ENCODE measurements at regions not wholly inside any gene's neighbourhood (a gene's known extent, or its start where the extent isn't known, plus 50 kb on each side); places are given as distances from the start of the nearest gene placed in this dataset.

- Histone ChIP-seq H3K27ac (ENCODE audit: low read depth in 1 of 2, low read length in 2 of 2) (no peak overlapping the region), H3K4me3 (replicated peaks in 1 of 3; ENCODE audit: low read depth in 2 of 3, low read length in 3 of 3) (no peak overlapping the region), H3K4me1 (ENCODE audit: control insufficient read depth in 1 of 2, insufficient read depth in 2 of 2, low read length in 2 of 2) (no peaks in the 10 kb centered on the region), H2AFZ (ENCODE audit: insufficient read depth, low read depth, low read length, poor library complexity, severe bottlenecking) (no peak overlapping the region), H3K36me3 (replicated peaks in 1 of 2; ENCODE audit: control insufficient read depth in 1 of 2, insufficient read depth in 2 of 2, low read length in 2 of 2) (no peaks in the 10 kb centered on the region), H3K9ac (ENCODE audit: insufficient read depth, low read length, poor library complexity, severe bottlenecking) (no peak overlapping the region), H3K79me2 (ENCODE audit: insufficient read depth, low read length) (no peaks in the 10 kb centered on the region), H4K20me1 (ENCODE audit: insufficient read depth, low read length) (no peaks in the 10 kb centered on the region), H3K4me2 (replicated peaks; ENCODE audit: extremely low read depth, low read length, poor library complexity, severe bottlenecking) (no peak overlapping the region), H3K9me3 (replicated peaks in 1 of 2; ENCODE audit: control insufficient read depth in 1 of 2, insufficient read depth in 1 of 2, low read length in 2 of 2) (no peaks in the 10 kb centered on the region), H3K27me3 (ENCODE audit: control insufficient read depth in 2 of 2, insufficient read depth in 2 of 2, low read length in 2 of 2) (no peaks in the 10 kb centered on the region)
- no peak for DNase-seq
- peaks cover 0 to 2% (median 0%) of the 10 kb centered on the region in 7 donors for H3K9me3 Mint-ChIP-seq
- H3K36me3 Mint-ChIP-seq: no peaks in the 10 kb centered on the region
- H3K4me3 Mint-ChIP-seq: no peak overlapping the region
- no peaks in the 10 kb centered on the region for H3K4me1 Mint-ChIP-seq
- WGBS (ENCODE audit: insufficient coverage): no CpG with 5 or more reads among the region's 4 CpGs
- H3K27ac Mint-ChIP-seq: no peak overlapping the region
- intact Hi-C loops (cut with micrococcal nuclease): no loop called here
- TF ChIP-seq, protein P1, sequence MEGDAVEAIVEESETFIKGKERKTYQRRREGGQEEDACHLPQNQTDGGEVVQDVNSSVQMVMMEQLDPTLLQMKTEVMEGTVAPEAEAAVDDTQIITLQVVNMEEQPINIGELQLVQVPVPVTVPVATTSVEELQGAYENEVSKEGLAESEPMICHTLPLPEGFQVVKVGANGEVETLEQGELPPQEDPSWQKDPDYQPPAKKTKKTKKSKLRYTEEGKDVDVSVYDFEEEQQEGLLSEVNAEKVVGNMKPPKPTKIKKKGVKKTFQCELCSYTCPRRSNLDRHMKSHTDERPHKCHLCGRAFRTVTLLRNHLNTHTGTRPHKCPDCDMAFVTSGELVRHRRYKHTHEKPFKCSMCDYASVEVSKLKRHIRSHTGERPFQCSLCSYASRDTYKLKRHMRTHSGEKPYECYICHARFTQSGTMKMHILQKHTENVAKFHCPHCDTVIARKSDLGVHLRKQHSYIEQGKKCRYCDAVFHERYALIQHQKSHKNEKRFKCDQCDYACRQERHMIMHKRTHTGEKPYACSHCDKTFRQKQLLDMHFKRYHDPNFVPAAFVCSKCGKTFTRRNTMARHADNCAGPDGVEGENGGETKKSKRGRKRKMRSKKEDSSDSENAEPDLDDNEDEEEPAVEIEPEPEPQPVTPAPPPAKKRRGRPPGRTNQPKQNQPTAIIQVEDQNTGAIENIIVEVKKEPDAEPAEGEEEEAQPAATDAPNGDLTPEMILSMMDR (IDR thresholded peaks at IDR 0.05): no peak
- H3K27me3 Mint-ChIP-seq (ENCODE audit: low read depth in 3 of 3): peaks cover 3 to 10% (median 3%) of the 10 kb centered on the region in 3 donors
Observed at GRCh38 chr20:22438926-22439325, 145.4 kb downstream of the FOXA2 start.

DNA sequence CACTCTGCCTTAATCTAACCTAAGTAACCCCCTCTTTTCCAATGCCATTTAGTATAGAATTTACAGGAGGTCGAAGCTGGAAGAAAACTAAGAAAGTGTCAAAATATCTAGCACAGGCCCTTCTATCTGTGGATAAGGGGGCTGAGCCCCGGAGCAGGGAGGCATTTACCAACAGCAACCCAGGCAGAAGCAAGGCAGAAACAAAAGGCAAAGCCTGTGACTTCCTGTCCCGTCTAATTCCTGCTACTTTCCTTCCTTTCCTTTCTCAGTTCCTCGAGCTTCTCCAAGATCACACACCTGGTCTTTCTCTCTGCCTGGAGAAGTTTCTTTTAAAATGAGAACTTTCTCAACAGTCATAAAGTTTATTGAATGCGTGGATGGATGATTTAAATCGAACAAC is 146.0 kb downstream of the FOXA2 start:
- H4K20me1 ChIP-seq (ENCODE audit: insufficient read depth, low read length): no peaks in the 10 kb centered on the region
- no peaks in the 10 kb centered on the region for H3K27me3 ChIP-seq (ENCODE audit: control insufficient read depth in 2 of 2, insufficient read depth in 2 of 2, low read length in 2 of 2)
- Mint-ChIP-seq H3K27me3 (ENCODE audit: low read depth in 3 of 3) (peaks cover 3 to 8% (median 3%) of the 10 kb centered on the region in 3 donors), H3K9me3 (peaks cover 0 to 2% (median 0%) of the 10 kb centered on the region in 7 donors), H3K27ac (no peak overlapping the region), H3K36me3 (no peaks in the 10 kb centered on the region), H3K4me3 (no peak overlapping the region), H3K4me1 (no peaks in the 10 kb centered on the region)
- H3K4me3 ChIP-seq (replicated peaks in 1 of 3; ENCODE audit: low read depth in 2 of 3, low read length in 3 of 3): no peak overlapping the region
- no peaks in the 10 kb centered on the region for H3K4me1 ChIP-seq (ENCODE audit: control insufficient read depth in 1 of 2, insufficient read depth in 2 of 2, low read length in 2 of 2)
- no peak overlapping the region for H2AFZ ChIP-seq (ENCODE audit: insufficient read depth, low read depth, low read length, poor library complexity, severe bottlenecking)
- no peak overlapping the region for H3K27ac ChIP-seq (ENCODE audit: low read depth in 1 of 2, low read length in 2 of 2)
- H3K79me2 ChIP-seq (ENCODE audit: insufficient read depth, low read length): no peaks in the 10 kb centered on the region
- H3K4me2 ChIP-seq (replicated peaks; ENCODE audit: extremely low read depth, low read length, poor library complexity, severe bottlenecking): no peak overlapping the region
- no peaks in the 10 kb centered on the region for H3K9me3 ChIP-seq (replicated peaks in 1 of 2; ENCODE audit: control insufficient read depth in 1 of 2, insufficient read depth in 1 of 2, low read length in 2 of 2)
- no peak overlapping the region for H3K9ac ChIP-seq (ENCODE audit: insufficient read depth, low read length, poor library complexity, severe bottlenecking)
- 88% methylated on average over 1 of the region's 6 CpGs for WGBS (ENCODE audit: insufficient coverage)
- H3K36me3 ChIP-seq (replicated peaks in 1 of 2; ENCODE audit: control insufficient read depth in 1 of 2, insufficient read depth in 2 of 2, low read length in 2 of 2): no peaks in the 10 kb centered on the region
- TF ChIP-seq, protein P1 (IDR thresholded peaks at IDR 0.05): no peak
- intact Hi-C loops (cut with micrococcal nuclease): no loop called here
- DNase-seq: no peak

Measured in CD14-positive monocyte (primary cell).